GM12878 (cell line): ENCODE measurements at regions not wholly inside any gene's neighbourhood (a gene's known extent, or its start where the extent isn't known, plus 50 kb on each side); places are given as distances from the start of the nearest gene placed in this dataset.

ENCODE experiments used
- ATF3 ChIP-seq: IDR thresholded peaks from 2 replicates; pipeline ENCODE4 v1.6.1; 2011; ENCODE audit warnings: low read depth, mild to moderate bottlenecking, low read length, moderate library complexity, borderline replicate concordance; ENCODE audit errors: extremely low read depth
- BRCA1 ChIP-seq: IDR thresholded peaks from 2 replicates; pipeline ENCODE4 v1.6.1; 2011; ENCODE audit warnings: low read depth, low read length, improper control_type of control experiment
- CTCF ChIP-seq, 3 experiments: IDR thresholded peaks in 2 of 3; conservative IDR thresholded peaks in 1 of 3; 2 replicates each; pipeline ENCODE4 v1.5.1; 2011; ENCODE audit warnings: low read depth in 3 of 3, low read length in 3 of 3, mild to moderate bottlenecking in 3 of 3, control low read depth in 2 of 3, moderate library complexity in 2 of 3, inconsistent platforms in 1 of 3, mixed read lengths in 1 of 3; ENCODE audit not compliant: control insufficient read depth in 2 of 3, insufficient read depth in 1 of 3; ENCODE audit errors: extremely low read depth in 1 of 3
- MTA2 ChIP-seq: fragments of 450-650 bp; IDR thresholded peaks from 2 replicates; pipeline ENCODE4 v1.6.1; 2016; ENCODE audit warnings: low read depth, mild to moderate bottlenecking, moderate library complexity
- MYC ChIP-seq: IDR thresholded peaks from 2 replicates; pipeline ENCODE4 v1.6.1; 2011; ENCODE audit warnings: mild to moderate bottlenecking, low read length, moderate library complexity, inconsistent platforms; ENCODE audit not compliant: insufficient read depth, insufficient replicate concordance, insufficient read length, severe bottlenecking
- POLR2A ChIP-seq: IDR thresholded peaks from 2 replicates; pipeline ENCODE4 v1.6.1; 2011; ENCODE audit warnings: low read depth, mild to moderate bottlenecking, low read length
- RAD21 ChIP-seq: IDR thresholded peaks from 2 replicates; pipeline ENCODE4 v1.6.1; 2011; ENCODE audit warnings: mild to moderate bottlenecking, low read depth, low read length, moderate library complexity; ENCODE audit not compliant: insufficient read depth
- SMARCA5 ChIP-seq: fragments of 450-650 bp; IDR thresholded peaks from 2 replicates; pipeline ENCODE4 v1.6.1; 2017; ENCODE audit warnings: mild to moderate bottlenecking
- ZBTB40 ChIP-seq: fragments of 450-650 bp; IDR thresholded peaks from 2 replicates; pipeline ENCODE4 v1.6.1; 2016; ENCODE audit warnings: mild to moderate bottlenecking, moderate library complexity, borderline replicate concordance
- ZNF274 ChIP-seq: IDR thresholded peaks from one replicate; pipeline ENCODE4 v1.8.0; 2011; ENCODE audit not compliant: insufficient read length, insufficient read depth
- TF ChIP-seq, protein P1 (sequence below): fragments of 450-650 bp; IDR thresholded peaks from 2 replicates; pipeline ENCODE4 v1.6.1; 2016; ENCODE audit warnings: mild to moderate bottlenecking
- TF ChIP-seq, protein P2 (sequence below): IDR thresholded peaks from 2 replicates; pipeline ENCODE4 v1.6.1; 2012; ENCODE audit warnings: low read length, inconsistent platforms
- TF ChIP-seq, protein P3 (sequence below): IDR thresholded peaks from 2 replicates; pipeline ENCODE4 v1.6.1; 2012; ENCODE audit warnings: low read depth, low read length, improper control_type of control experiment

GRCh38 chr2:8416849-8417832 lies 264.7 kb upstream of the ID2 start:
- TF ChIP-seq CTCF (IDR thresholded peaks at IDR 0.05 in 2 of 3, conservative IDR thresholded peaks at IDR 0.05 in 1 of 3; ENCODE audit: control insufficient read depth in 2 of 3, extremely low read depth in 1 of 3, insufficient read depth in 1 of 3, low read depth in 3 of 3, low read length in 3 of 3) (no peak), POLR2A (no peak), BRCA1 (no peak), SMARCA5 (no peak), ATF3 (no peak), MTA2 (no peak), MYC (no peak), ZNF274 (no peak), RAD21 (no peak), ZBTB40 (no peak)
- TF ChIP-seq, protein P1, sequence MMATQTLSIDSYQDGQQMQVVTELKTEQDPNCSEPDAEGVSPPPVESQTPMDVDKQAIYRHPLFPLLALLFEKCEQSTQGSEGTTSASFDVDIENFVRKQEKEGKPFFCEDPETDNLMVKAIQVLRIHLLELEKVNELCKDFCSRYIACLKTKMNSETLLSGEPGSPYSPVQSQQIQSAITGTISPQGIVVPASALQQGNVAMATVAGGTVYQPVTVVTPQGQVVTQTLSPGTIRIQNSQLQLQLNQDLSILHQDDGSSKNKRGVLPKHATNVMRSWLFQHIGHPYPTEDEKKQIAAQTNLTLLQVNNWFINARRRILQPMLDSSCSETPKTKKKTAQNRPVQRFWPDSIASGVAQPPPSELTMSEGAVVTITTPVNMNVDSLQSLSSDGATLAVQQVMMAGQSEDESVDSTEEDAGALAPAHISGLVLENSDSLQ: no peak
- TF ChIP-seq, protein P2, sequence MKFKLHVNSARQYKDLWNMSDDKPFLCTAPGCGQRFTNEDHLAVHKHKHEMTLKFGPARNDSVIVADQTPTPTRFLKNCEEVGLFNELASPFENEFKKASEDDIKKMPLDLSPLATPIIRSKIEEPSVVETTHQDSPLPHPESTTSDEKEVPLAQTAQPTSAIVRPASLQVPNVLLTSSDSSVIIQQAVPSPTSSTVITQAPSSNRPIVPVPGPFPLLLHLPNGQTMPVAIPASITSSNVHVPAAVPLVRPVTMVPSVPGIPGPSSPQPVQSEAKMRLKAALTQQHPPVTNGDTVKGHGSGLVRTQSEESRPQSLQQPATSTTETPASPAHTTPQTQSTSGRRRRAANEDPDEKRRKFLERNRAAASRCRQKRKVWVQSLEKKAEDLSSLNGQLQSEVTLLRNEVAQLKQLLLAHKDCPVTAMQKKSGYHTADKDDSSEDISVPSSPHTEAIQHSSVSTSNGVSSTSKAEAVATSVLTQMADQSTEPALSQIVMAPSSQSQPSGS: no peak
- TF ChIP-seq, protein P3, sequence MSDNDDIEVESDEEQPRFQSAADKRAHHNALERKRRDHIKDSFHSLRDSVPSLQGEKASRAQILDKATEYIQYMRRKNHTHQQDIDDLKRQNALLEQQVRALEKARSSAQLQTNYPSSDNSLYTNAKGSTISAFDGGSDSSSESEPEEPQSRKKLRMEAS: no peak
